Liver (tissue), 3 donors: ENCODE measurements at regions not wholly inside any gene's neighbourhood (a gene's known extent, or its start where the extent isn't known, plus 50 kb on each side); places are given as distances from the start of the nearest gene placed in this dataset.

Source experiments
- FOXA1 ChIP-seq: IDR thresholded peaks from 2 replicates; pipeline ENCODE4 v1.6.1; 2016; ENCODE audit warnings: antibody characterized with exemption
- RAD21 ChIP-seq, 2 donors: IDR thresholded peaks; 2 replicates each; pipeline ENCODE4 v1.6.1; 2016; ENCODE audit warnings: antibody characterized with exemption in 2 of 2, mild to moderate bottlenecking in 2 of 2
- RXRA ChIP-seq, 2 donors: IDR thresholded peaks; 2 replicates each; pipeline ENCODE4 v1.6.1; 2017 to 2018; ENCODE audit warnings: antibody characterized with exemption in 2 of 2, mild to moderate bottlenecking in 1 of 2
- SP1 ChIP-seq: IDR thresholded peaks from 2 replicates; pipeline ENCODE4 v1.6.1; 2018; ENCODE audit warnings: antibody characterized with exemption, mild to moderate bottlenecking
- TAF1 ChIP-seq: conservative IDR thresholded peaks from 2 replicates; pipeline ENCODE4 v1.6.1; 2016; ENCODE audit warnings: antibody characterized with exemption, mild to moderate bottlenecking
- YY1 ChIP-seq: IDR thresholded peaks from 2 replicates; pipeline ENCODE4 v1.6.1; 2016; ENCODE audit warnings: antibody characterized with exemption, mild to moderate bottlenecking
- TF ChIP-seq, protein P1 (sequence below): fragments of 150-350 bp; IDR thresholded peaks from 2 replicates; pipeline ENCODE4 v1.5.1; 2017; ENCODE audit warnings: improper control_type of control experiment, low read depth, low read length; ENCODE audit not compliant: missing input control
- TF ChIP-seq, protein P2 (sequence below): IDR thresholded peaks from 2 replicates; pipeline ENCODE4 v1.6.1; 2016; ENCODE audit warnings: antibody characterized with exemption, mild to moderate bottlenecking
- TF ChIP-seq, protein P3 (sequence below): IDR thresholded peaks from 2 replicates; pipeline ENCODE4 v1.6.1; 2016; ENCODE audit warnings: antibody characterized with exemption
- TF ChIP-seq, protein P4 (sequence below): IDR thresholded peaks from 2 replicates; pipeline ENCODE4 v1.6.1; 2016; ENCODE audit warnings: antibody characterized with exemption
- TF ChIP-seq, protein P5 (sequence below): IDR thresholded peaks from 2 replicates; pipeline ENCODE4 v1.6.1; 2016; ENCODE audit warnings: antibody characterized with exemption
- donor health status: healthy.
- donor health status: healthy.

DNA sequence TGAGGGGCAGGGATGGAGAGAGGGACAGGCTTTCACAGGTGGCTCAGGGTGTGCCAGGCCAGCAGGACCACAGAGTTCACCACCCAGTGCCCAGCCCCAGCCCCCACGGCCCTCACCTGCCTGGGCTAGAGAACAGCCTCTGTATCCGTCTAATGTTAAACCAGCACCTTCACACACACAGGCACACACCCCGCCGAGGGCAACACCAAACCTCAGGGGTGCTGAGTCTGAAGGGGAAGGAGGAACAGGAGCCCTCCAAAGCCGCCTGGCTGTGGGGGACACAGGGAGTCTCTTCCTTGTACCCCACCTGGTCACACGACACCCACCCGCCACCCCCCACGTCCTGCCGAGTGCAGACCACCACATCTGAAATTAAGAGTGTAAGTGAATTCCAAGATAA is 205.8 kb upstream of the SALL3 start:
- TF ChIP-seq, protein P1, sequence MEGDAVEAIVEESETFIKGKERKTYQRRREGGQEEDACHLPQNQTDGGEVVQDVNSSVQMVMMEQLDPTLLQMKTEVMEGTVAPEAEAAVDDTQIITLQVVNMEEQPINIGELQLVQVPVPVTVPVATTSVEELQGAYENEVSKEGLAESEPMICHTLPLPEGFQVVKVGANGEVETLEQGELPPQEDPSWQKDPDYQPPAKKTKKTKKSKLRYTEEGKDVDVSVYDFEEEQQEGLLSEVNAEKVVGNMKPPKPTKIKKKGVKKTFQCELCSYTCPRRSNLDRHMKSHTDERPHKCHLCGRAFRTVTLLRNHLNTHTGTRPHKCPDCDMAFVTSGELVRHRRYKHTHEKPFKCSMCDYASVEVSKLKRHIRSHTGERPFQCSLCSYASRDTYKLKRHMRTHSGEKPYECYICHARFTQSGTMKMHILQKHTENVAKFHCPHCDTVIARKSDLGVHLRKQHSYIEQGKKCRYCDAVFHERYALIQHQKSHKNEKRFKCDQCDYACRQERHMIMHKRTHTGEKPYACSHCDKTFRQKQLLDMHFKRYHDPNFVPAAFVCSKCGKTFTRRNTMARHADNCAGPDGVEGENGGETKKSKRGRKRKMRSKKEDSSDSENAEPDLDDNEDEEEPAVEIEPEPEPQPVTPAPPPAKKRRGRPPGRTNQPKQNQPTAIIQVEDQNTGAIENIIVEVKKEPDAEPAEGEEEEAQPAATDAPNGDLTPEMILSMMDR, result no peak
- TF ChIP-seq SP1, result no peak
- TF ChIP-seq, protein P2, sequence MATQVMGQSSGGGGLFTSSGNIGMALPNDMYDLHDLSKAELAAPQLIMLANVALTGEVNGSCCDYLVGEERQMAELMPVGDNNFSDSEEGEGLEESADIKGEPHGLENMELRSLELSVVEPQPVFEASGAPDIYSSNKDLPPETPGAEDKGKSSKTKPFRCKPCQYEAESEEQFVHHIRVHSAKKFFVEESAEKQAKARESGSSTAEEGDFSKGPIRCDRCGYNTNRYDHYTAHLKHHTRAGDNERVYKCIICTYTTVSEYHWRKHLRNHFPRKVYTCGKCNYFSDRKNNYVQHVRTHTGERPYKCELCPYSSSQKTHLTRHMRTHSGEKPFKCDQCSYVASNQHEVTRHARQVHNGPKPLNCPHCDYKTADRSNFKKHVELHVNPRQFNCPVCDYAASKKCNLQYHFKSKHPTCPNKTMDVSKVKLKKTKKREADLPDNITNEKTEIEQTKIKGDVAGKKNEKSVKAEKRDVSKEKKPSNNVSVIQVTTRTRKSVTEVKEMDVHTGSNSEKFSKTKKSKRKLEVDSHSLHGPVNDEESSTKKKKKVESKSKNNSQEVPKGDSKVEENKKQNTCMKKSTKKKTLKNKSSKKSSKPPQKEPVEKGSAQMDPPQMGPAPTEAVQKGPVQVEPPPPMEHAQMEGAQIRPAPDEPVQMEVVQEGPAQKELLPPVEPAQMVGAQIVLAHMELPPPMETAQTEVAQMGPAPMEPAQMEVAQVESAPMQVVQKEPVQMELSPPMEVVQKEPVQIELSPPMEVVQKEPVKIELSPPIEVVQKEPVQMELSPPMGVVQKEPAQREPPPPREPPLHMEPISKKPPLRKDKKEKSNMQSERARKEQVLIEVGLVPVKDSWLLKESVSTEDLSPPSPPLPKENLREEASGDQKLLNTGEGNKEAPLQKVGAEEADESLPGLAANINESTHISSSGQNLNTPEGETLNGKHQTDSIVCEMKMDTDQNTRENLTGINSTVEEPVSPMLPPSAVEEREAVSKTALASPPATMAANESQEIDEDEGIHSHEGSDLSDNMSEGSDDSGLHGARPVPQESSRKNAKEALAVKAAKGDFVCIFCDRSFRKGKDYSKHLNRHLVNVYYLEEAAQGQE, result no peak
- TF ChIP-seq YY1, result no peak
- no peak for TF ChIP-seq FOXA1
- no peak for TF ChIP-seq RAD21 (IDR thresholded peaks at IDR 0.05)
- TF ChIP-seq, protein P3, sequence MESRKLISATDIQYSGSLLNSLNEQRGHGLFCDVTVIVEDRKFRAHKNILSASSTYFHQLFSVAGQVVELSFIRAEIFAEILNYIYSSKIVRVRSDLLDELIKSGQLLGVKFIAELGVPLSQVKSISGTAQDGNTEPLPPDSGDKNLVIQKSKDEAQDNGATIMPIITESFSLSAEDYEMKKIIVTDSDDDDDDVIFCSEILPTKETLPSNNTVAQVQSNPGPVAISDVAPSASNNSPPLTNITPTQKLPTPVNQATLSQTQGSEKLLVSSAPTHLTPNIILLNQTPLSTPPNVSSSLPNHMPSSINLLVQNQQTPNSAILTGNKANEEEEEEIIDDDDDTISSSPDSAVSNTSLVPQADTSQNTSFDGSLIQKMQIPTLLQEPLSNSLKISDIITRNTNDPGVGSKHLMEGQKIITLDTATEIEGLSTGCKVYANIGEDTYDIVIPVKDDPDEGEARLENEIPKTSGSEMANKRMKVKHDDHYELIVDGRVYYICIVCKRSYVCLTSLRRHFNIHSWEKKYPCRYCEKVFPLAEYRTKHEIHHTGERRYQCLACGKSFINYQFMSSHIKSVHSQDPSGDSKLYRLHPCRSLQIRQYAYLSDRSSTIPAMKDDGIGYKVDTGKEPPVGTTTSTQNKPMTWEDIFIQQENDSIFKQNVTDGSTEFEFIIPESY, result no peak
- TF ChIP-seq, protein P4, sequence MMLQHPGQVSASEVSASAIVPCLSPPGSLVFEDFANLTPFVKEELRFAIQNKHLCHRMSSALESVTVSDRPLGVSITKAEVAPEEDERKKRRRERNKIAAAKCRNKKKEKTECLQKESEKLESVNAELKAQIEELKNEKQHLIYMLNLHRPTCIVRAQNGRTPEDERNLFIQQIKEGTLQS, result no peak
- TF ChIP-seq RXRA (IDR thresholded peaks at IDR 0.05), result no peak
- no peak for TF ChIP-seq TAF1
- TF ChIP-seq, protein P5, sequence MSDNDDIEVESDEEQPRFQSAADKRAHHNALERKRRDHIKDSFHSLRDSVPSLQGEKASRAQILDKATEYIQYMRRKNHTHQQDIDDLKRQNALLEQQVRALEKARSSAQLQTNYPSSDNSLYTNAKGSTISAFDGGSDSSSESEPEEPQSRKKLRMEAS, result no peak
